CD14-positive monocyte (primary cell): ENCODE measurements at regions not wholly inside any gene's neighbourhood (a gene's known extent, or its start where the extent isn't known, plus 50 kb on each side); places are given as distances from the start of the nearest gene placed in this dataset.

ENCODE experiments used
- DNase-seq, 3 donors: peaks; one replicate each; pipeline ENCODE4 v3.0.0-alpha.2; 2011 to 2022
- H2AFZ ChIP-seq: 2 replicates; pipeline ENCODE4 v1.6.0; 2012; ENCODE audit warnings: mild to moderate bottlenecking, low read depth, low read length, inconsistent platforms; ENCODE audit not compliant: insufficient read depth, poor library complexity, severe bottlenecking
- H3K27ac ChIP-seq, 2 donors: 1 replicate in 1 of 2; 2 replicates in 1 of 2; pipeline ENCODE4 v1.5.1; 2012 to 2013; ENCODE audit warnings: low read length in 2 of 2, control low read depth in 1 of 2, inconsistent platforms in 1 of 2, low read depth in 1 of 2, mild to moderate bottlenecking in 1 of 2
- H3K27me3 ChIP-seq, 2 donors: one replicate each; pipeline versions ENCODE4 v1.6.0 to v1.6.1; 2011 to 2013; ENCODE audit warnings: low read length in 2 of 2; ENCODE audit not compliant: control insufficient read depth in 2 of 2, insufficient read depth in 2 of 2
- H3K36me3 ChIP-seq, 2 donors: replicated peaks in 1 of 2; 1 replicate in 1 of 2; 2 replicates in 1 of 2; pipeline versions ENCODE4 v1.5.1 to v1.6.1; 2012 to 2013; ENCODE audit warnings: low read length in 2 of 2, control low read depth in 1 of 2, inconsistent platforms in 1 of 2, mild to moderate bottlenecking in 1 of 2; ENCODE audit not compliant: insufficient read depth in 2 of 2, control insufficient read depth in 1 of 2
- H3K4me1 ChIP-seq, 2 donors: 1 replicate in 1 of 2; 2 replicates in 1 of 2; pipeline versions ENCODE4 v1.5.1 to v1.6.1; 2012 to 2013; ENCODE audit warnings: low read length in 2 of 2, control low read depth in 1 of 2, inconsistent platforms in 1 of 2, mild to moderate bottlenecking in 1 of 2, moderate library complexity in 1 of 2; ENCODE audit not compliant: insufficient read depth in 2 of 2, control insufficient read depth in 1 of 2
- H3K4me2 ChIP-seq: replicated peaks from 2 replicates; pipeline ENCODE3; 2012; ENCODE audit warnings: low read length, moderate library complexity, mild to moderate bottlenecking; ENCODE audit not compliant: poor library complexity, severe bottlenecking; ENCODE audit errors: extremely low read depth
- H3K4me3 ChIP-seq, 3 experiments: fragments of 200-600 bp in 1 of 3; sonication (generic) in 1 of 3; replicated peaks in 1 of 3; 1 replicate in 2 of 3; 2 replicates in 1 of 3; pipeline ENCODE4 v1.5.1; 2011 to 2013; ENCODE audit warnings: low read length in 3 of 3, mild to moderate bottlenecking in 3 of 3, control low read depth in 2 of 3, low read depth in 2 of 3, inconsistent platforms in 1 of 3, moderate library complexity in 1 of 3
- H3K79me2 ChIP-seq: 2 replicates; pipeline ENCODE4 v1.6.0; 2012; ENCODE audit warnings: mild to moderate bottlenecking, control low read depth, inconsistent platforms, low read length, moderate library complexity; ENCODE audit not compliant: insufficient read depth
- H3K9ac ChIP-seq: 2 replicates; pipeline ENCODE4 v1.6.0; 2017; ENCODE audit warnings: low read length, mild to moderate bottlenecking; ENCODE audit not compliant: insufficient read depth, poor library complexity, severe bottlenecking
- H3K9me3 ChIP-seq, 2 donors: replicated peaks in 1 of 2; 1 replicate in 1 of 2; 2 replicates in 1 of 2; pipeline versions ENCODE4 v1.5.1 to v1.6.1; 2012 to 2013; ENCODE audit warnings: low read length in 2 of 2, control low read depth in 1 of 2; ENCODE audit not compliant: control insufficient read depth in 1 of 2, insufficient read depth in 1 of 2
- H4K20me1 ChIP-seq: 2 replicates; pipeline ENCODE4 v1.6.0; 2012; ENCODE audit warnings: mild to moderate bottlenecking, low read length, control low read depth, moderate library complexity; ENCODE audit not compliant: insufficient read depth
- H3K27ac Mint-ChIP-seq, 7 donors: one replicate each; pipeline ENCODE4 v1.8.0; 2020; ENCODE audit warnings: mild to moderate bottlenecking in 7 of 7, mixed read lengths in 7 of 7, moderate library complexity in 6 of 7, inconsistent platforms in 2 of 7
- H3K27me3 Mint-ChIP-seq, 3 donors: one replicate each; pipeline ENCODE4 v1.8.0; 2021 to 2022; ENCODE audit warnings: low read depth in 3 of 3, mild to moderate bottlenecking in 3 of 3, mixed read lengths in 3 of 3, moderate library complexity in 3 of 3, inconsistent platforms in 1 of 3
- H3K36me3 Mint-ChIP-seq, 2 donors: one replicate each; pipeline ENCODE4 v1.8.0; 2020; ENCODE audit warnings: mixed read lengths in 2 of 2, inconsistent platforms in 1 of 2, mild to moderate bottlenecking in 1 of 2
- H3K4me1 Mint-ChIP-seq: one replicate; pipeline ENCODE4 v1.8.0; 2020; ENCODE audit warnings: mild to moderate bottlenecking, mixed read lengths
- H3K4me3 Mint-ChIP-seq, 2 donors: one replicate each; pipeline ENCODE4 v1.8.0; 2020; ENCODE audit warnings: mild to moderate bottlenecking in 2 of 2, mixed read lengths in 2 of 2, moderate library complexity in 1 of 2
- H3K9me3 Mint-ChIP-seq, 7 donors: one replicate each; pipeline ENCODE4 v1.8.0; 2020 to 2022; ENCODE audit warnings: mixed read lengths in 7 of 7, mild to moderate bottlenecking in 6 of 7, moderate library complexity in 6 of 7, inconsistent platforms in 2 of 7
- CTCF ChIP-seq: fragments of 200-600 bp; IDR thresholded peaks from one replicate; pipeline ENCODE4 v1.8.0; 2022; ENCODE audit warnings: antibody characterized with exemption, mild to moderate bottlenecking
- WGBS: methylation state at CpG from one replicate; pipeline ENCODE4 v1.1.5; 2013; ENCODE audit warnings: missing lambda C conversion rate; ENCODE audit not compliant: insufficient coverage; 5-methylcytosine and 5-hydroxymethylcytosine counted together
- intact Hi-C, 2 donors: fragments of 100-400 bp; cut with micrococcal nuclease; formaldehyde crosslinking; loops; one replicate each; pipeline versions ENCODE4 v1.15.0 to v1.15.1; 2023

GRCh38 chr11:80636999-80637398, 1196.2 kb upstream of the TENM4 start:
- TF ChIP-seq CTCF: no peak
- no peaks in the 10 kb centered on the region for H4K20me1 ChIP-seq
- no peaks in the 10 kb centered on the region for H3K9me3 ChIP-seq
- no peak overlapping the region for H3K27ac Mint-ChIP-seq
- no CpG with 5 or more reads among the region's 3 CpGs for WGBS
- H3K79me2 ChIP-seq: no peaks in the 10 kb centered on the region
- no peak overlapping the region for H3K4me3 ChIP-seq
- no peak for DNase-seq
- intact Hi-C loops: no loop called here
- H3K4me1 Mint-ChIP-seq: no peaks in the 10 kb centered on the region
- peaks cover 0 to 2% (median 1%) of the 10 kb centered on the region in 7 donors for H3K9me3 Mint-ChIP-seq
- no peak overlapping the region for H2AFZ ChIP-seq
- H3K36me3 ChIP-seq: no peaks in the 10 kb centered on the region
- no peak overlapping the region for H3K4me3 Mint-ChIP-seq
- H3K27me3 ChIP-seq: no peaks in the 10 kb centered on the region
- no peak overlapping the region for H3K27ac ChIP-seq
- no peaks in the 10 kb centered on the region for H3K36me3 Mint-ChIP-seq
- H3K4me1 ChIP-seq: no peaks in the 10 kb centered on the region
- H3K27me3 Mint-ChIP-seq: no peaks in the 10 kb centered on the region
- no peak overlapping the region for H3K4me2 ChIP-seq
- no peak overlapping the region for H3K9ac ChIP-seq

- H3K27ac Mint-ChIP-seq: no peak overlapping the region
- intact Hi-C loops: no loop called here
- H3K4me3 ChIP-seq: no peak overlapping the region
- no peaks in the 10 kb centered on the region for H3K9me3 ChIP-seq
- no peak overlapping the region for H3K9ac ChIP-seq
- no peak for TF ChIP-seq CTCF
- no peaks in the 10 kb centered on the region for H3K27me3 ChIP-seq
- H3K4me2 ChIP-seq: no peak overlapping the region
- no peaks in the 10 kb centered on the region for H4K20me1 ChIP-seq
- H3K36me3 Mint-ChIP-seq: no peaks in the 10 kb centered on the region
- H3K36me3 ChIP-seq: no peaks in the 10 kb centered on the region
- no peak overlapping the region for H3K27ac ChIP-seq
- H3K27me3 Mint-ChIP-seq: no peaks in the 10 kb centered on the region
- whole genome bisulfite sequencing: no CpG with 5 or more reads among the region's 3 CpGs
- peaks cover 0 to 2% (median 0%) of the 10 kb centered on the region in 7 donors for H3K9me3 Mint-ChIP-seq
- no peaks in the 10 kb centered on the region for H3K4me1 Mint-ChIP-seq
- H3K79me2 ChIP-seq: no peaks in the 10 kb centered on the region
- no peak overlapping the region for H3K4me3 Mint-ChIP-seq
- DNase-seq: no peak
- H3K4me1 ChIP-seq: no peaks in the 10 kb centered on the region
- H2AFZ ChIP-seq: no peak overlapping the region
These were observed 1194.3 kb upstream of the TENM4 start for GRCh38 chr11:80635178-80635577.
